ENCODE measurements at regions not wholly inside any gene's neighbourhood (a gene's known extent, or its start where the extent isn't known, plus 50 kb on each side); places are given as distances from the start of the nearest gene placed in this dataset.
"Not testable (repeated sequence)": the region's sequence is repeated elsewhere in the genome, so short reads cannot be mapped to it uniquely, and the experiment has no call there.

DNA sequence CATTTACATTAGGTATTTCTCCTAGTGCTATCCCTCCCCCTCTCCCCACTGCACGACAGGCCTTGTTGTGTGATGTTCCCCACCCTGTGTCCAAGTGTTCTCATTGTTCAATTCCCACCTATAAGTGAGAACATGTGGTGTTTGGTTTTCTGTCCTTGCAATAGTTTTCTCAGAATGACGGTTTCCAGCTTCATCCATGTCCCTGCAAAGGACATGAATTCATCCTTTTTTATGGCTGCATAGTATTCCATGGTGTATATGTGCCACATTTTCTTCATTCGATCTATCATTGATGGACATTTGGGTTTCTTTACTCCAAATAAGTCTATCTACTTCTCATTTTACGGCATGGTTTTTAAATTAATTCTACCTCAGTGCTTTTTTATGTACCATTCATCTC lies 125.8 kb downstream of the DDX11 start:
- H3K79me2 ChIP-seq (ENCODE audit: control insufficient read depth, insufficient read depth, low read length, unreplicated experiment), result not testable (repeated sequence)

DNA sequence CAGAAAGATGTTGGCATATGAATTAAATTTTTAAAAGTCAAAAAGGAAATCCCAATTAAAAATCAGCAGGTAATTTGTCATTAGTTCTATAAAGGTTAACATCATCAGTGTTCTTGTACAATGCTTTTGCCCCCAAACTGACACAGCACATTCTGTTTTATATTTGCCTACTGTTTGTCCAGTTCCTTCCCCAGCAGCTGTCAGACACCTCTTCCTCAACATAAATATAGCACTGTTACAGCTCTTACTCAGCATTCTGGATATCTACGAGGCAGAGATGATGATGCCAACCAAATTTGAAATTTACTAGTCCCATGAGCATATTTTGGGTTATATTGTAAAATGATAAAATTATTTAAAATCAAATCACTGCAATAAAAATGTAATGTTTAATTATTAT lies 124.6 kb downstream of the SINHCAF start:
- peaks cover 11% of the 10 kb centered on the region for H3K4me1 ChIP-seq (ENCODE audit: control insufficient read depth, insufficient read depth, low read length, unreplicated experiment)
- H3K27ac ChIP-seq (ENCODE audit: low read depth, low read length), result no peak overlapping the region
- no peak overlapping the region for H3K4me3 ChIP-seq (ENCODE audit: low read depth, low read length)
- H3K79me2 ChIP-seq (ENCODE audit: control insufficient read depth, insufficient read depth, low read length, unreplicated experiment), result no peaks in the 10 kb centered on the region
- H3K36me3 ChIP-seq (ENCODE audit: insufficient read depth, low read length), result no peaks in the 10 kb centered on the region
- H2AFZ ChIP-seq (ENCODE audit: low read length, unreplicated experiment), result no peak overlapping the region
- H3K27me3 ChIP-seq (ENCODE audit: insufficient read depth, low read length), result peaks cover 35% of the 10 kb centered on the region

More for the DNA sequence above, 125.8 kb downstream of the DDX11 start:
- H3K27ac ChIP-seq (ENCODE audit: low read depth, low read length); H3K4me3 ChIP-seq (ENCODE audit: low read depth, low read length); H2AFZ ChIP-seq (ENCODE audit: low read length, unreplicated experiment); H3K4me1 ChIP-seq (ENCODE audit: control insufficient read depth, insufficient read depth, low read length, unreplicated experiment); H3K36me3 ChIP-seq (ENCODE audit: insufficient read depth, low read length): not testable (repeated sequence)
- peaks cover 35% of the 10 kb centered on the region for H3K27me3 ChIP-seq (ENCODE audit: insufficient read depth, low read length)

DNA sequence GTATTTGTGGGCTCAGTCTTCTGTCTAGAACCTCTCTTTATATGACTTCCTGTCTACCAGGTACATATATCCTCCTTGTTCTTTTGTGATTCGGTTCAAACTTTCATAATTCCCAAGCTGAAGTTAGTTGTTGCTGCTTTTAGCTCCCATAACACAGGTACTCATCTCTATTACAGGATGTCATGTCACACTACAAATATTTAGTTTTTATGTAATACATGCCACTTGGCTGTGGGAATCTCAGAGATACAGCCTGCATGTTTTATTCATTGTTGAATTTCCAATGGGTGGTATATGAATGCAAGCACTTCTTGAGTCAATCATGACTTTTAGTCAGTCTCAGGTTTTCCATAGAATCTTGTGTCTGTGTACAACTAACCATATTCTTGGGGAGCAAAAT lies 122.7 kb downstream of the SINHCAF start:
- no peak overlapping the region for H2AFZ ChIP-seq (ENCODE audit: low read length, unreplicated experiment)

DNA sequence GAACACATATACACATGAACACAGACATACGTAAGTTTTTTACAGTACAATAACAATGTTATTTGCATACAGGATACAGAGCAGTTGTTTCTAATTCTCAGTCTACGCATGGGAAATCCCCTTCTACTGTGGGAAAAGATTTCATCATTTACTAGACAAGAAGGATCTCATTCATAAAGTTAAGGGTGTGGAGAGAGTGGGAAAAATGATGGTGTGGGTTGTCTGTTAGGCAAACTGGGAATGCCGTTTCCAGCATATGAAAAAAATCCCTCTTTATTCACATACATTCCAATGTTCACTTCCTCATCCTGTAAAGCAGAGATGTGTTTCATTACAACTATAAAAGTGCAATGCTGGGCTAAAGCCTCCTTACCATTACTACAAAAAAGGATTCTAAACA lies 120.9 kb downstream of the SINHCAF start:
- Histone ChIP-seq H3K79me2 (ENCODE audit: control insufficient read depth, insufficient read depth, low read length, unreplicated experiment) (no peaks in the 10 kb centered on the region), H3K27me3 (ENCODE audit: insufficient read depth, low read length) (peaks cover 42% of the 10 kb centered on the region), H3K4me3 (ENCODE audit: low read depth, low read length) (no peak overlapping the region), H3K36me3 (ENCODE audit: insufficient read depth, low read length) (no peaks in the 10 kb centered on the region), H3K27ac (ENCODE audit: low read depth, low read length) (no peak overlapping the region), H2AFZ (ENCODE audit: low read length, unreplicated experiment) (no peak overlapping the region), H3K4me1 (ENCODE audit: control insufficient read depth, insufficient read depth, low read length, unreplicated experiment) (peaks cover 11% of the 10 kb centered on the region)

More for the DNA sequence above, 122.7 kb downstream of the SINHCAF start:
- Histone ChIP-seq H3K27ac (ENCODE audit: low read depth, low read length) (no peak overlapping the region), H3K4me3 (ENCODE audit: low read depth, low read length) (no peak overlapping the region), H3K4me1 (ENCODE audit: control insufficient read depth, insufficient read depth, low read length, unreplicated experiment) (peaks cover 11% of the 10 kb centered on the region), H3K79me2 (ENCODE audit: control insufficient read depth, insufficient read depth, low read length, unreplicated experiment) (no peaks in the 10 kb centered on the region), H3K36me3 (ENCODE audit: insufficient read depth, low read length) (no peaks in the 10 kb centered on the region), H3K27me3 (ENCODE audit: insufficient read depth, low read length) (peaks cover 35% of the 10 kb centered on the region)

DNA sequence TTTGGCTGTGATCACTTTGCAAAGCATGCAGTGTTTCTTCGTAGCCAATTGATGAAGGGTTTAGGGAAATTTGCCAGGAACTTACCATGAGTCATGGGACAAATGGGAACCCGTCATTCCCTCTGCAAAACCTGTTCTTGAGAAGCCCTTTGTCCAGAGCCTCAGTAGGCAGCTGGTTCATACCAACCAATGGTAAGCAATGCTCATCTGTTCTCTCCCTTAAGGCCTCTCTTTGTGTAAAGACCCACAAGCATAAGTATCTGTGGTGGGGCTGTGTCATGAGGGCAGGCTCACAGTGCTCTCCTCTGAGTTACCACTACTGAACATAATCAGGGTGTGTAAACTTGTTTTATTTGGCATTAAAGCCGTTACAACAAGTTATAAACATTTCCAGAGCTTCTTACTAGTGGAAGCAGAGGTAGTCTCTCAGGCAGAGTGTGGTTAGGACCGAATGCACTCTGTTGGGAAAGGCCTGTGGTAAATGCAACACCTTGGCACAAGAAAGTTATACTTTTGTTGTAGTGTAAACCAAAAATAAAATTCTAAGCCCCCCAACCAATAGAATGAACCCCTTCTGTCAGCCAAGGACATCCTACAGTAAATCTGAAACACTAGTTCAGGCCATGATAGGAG lies 119.8 kb downstream of the SINHCAF start:
- peaks cover 44% of the 10 kb centered on the region for H3K27me3 ChIP-seq (ENCODE audit: insufficient read depth, low read length)
- H2AFZ ChIP-seq (ENCODE audit: low read length, unreplicated experiment), result no peak overlapping the region

DNA sequence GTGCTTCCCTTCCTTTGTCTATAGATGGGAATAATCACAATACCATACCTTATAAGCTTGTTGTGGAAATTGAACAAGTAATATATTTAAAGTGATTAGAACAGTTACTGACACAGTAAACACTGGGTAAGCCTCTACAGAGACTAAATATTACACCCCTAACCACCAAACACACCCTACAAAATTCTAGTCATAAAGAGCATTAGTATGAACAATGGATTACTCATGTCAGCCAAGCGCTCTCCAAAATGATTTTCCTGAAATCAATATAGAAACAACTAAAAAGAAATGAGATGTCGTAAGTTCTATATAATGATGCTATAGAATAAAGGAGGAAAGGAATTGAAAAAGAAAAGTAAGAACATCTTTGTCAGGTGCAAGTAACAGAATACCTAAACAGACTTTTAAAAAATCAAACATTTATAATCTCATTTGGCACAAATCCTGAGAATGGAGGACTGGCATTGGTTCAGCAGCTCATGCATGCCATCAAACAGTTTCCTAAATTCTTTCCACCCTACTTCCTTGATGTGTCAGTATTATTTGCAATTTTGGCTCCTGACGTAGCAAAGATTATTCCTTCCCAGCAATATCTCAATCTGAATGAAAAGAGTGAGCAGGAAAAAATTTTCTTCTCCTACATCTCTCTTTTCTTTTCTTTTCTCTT lies 118.0 kb downstream of the SINHCAF start:
- peaks cover 40% of the 10 kb centered on the region for H3K27me3 ChIP-seq (ENCODE audit: insufficient read depth, low read length)
- H3K4me3 ChIP-seq (ENCODE audit: low read depth, low read length), result no peak overlapping the region
- no peak overlapping the region for H3K27ac ChIP-seq (ENCODE audit: low read depth, low read length)
- H3K36me3 ChIP-seq (ENCODE audit: insufficient read depth, low read length), result no peaks in the 10 kb centered on the region
- H3K4me1 ChIP-seq (ENCODE audit: control insufficient read depth, insufficient read depth, low read length, unreplicated experiment), result peaks cover 11% of the 10 kb centered on the region
- no peak overlapping the region for H2AFZ ChIP-seq (ENCODE audit: low read length, unreplicated experiment)
- no peaks in the 10 kb centered on the region for H3K79me2 ChIP-seq (ENCODE audit: control insufficient read depth, insufficient read depth, low read length, unreplicated experiment)

More for the DNA sequence above, 119.8 kb downstream of the SINHCAF start:
- Histone ChIP-seq H3K27ac (ENCODE audit: low read depth, low read length) (no peak overlapping the region), H3K4me1 (ENCODE audit: control insufficient read depth, insufficient read depth, low read length, unreplicated experiment) (peaks cover 11% of the 10 kb centered on the region), H3K79me2 (ENCODE audit: control insufficient read depth, insufficient read depth, low read length, unreplicated experiment) (no peaks in the 10 kb centered on the region), H3K36me3 (ENCODE audit: insufficient read depth, low read length) (no peaks in the 10 kb centered on the region), H3K4me3 (ENCODE audit: low read depth, low read length) (no peak overlapping the region)

DNA sequence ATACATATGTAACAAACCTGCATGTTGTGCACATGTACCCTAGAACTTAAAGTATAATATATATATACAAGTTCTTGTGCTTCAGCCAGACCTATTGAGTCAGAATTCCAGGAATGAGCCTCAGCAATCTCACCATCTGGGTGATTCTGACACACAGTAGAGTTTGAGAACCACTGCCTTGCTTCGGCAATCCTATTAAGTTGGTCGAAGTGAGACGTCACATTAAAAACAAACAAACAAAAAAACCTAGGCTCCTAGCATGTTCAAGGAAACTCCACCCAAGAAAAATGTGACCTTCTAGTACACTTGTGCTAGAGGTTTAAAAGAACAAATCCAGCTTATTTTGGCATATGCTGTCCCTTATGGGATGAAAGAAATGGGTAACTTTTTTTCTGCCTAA lies 115.8 kb downstream of the SINHCAF start:
- H3K4me3 ChIP-seq (ENCODE audit: low read depth, low read length), result no peak overlapping the region
- no peak overlapping the region for H3K27ac ChIP-seq (ENCODE audit: low read depth, low read length)
- peaks cover 9% of the 10 kb centered on the region for H3K4me1 ChIP-seq (ENCODE audit: control insufficient read depth, insufficient read depth, low read length, unreplicated experiment)

DNA sequence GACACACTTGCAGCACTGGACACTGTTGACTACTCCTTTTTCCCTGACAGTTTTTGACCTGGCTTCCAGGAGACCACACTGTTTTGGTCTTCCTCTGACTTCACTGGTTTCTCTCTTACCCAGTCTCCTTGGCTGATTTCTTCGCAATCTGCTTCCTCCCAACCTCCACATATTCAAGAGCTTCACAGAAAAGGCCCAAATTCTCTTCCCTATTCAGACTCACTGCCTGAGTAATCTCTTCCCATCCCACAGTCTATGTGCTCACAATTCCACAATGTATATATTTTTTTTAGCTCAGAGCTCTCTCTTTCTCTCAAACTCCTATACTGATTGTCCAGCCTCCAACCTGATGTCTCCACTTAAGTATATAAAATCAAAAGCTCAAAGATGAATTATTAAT lies 115.4 kb downstream of the SINHCAF start:
- no peak overlapping the region for H3K4me3 ChIP-seq (ENCODE audit: low read depth, low read length)
- no peak overlapping the region for H2AFZ ChIP-seq (ENCODE audit: low read length, unreplicated experiment)
- peaks cover 7% of the 10 kb centered on the region for H3K4me1 ChIP-seq (ENCODE audit: control insufficient read depth, insufficient read depth, low read length, unreplicated experiment)
- H3K27me3 ChIP-seq (ENCODE audit: insufficient read depth, low read length), result peaks cover 44% of the 10 kb centered on the region
- no peaks in the 10 kb centered on the region for H3K79me2 ChIP-seq (ENCODE audit: control insufficient read depth, insufficient read depth, low read length, unreplicated experiment)
- H3K36me3 ChIP-seq (ENCODE audit: insufficient read depth, low read length), result no peaks in the 10 kb centered on the region
- no peak overlapping the region for H3K27ac ChIP-seq (ENCODE audit: low read depth, low read length)

More for the DNA sequence above, 115.8 kb downstream of the SINHCAF start:
- H3K36me3 ChIP-seq (ENCODE audit: insufficient read depth, low read length), result no peaks in the 10 kb centered on the region
- H3K27me3 ChIP-seq (ENCODE audit: insufficient read depth, low read length), result peaks cover 40% of the 10 kb centered on the region
- no peaks in the 10 kb centered on the region for H3K79me2 ChIP-seq (ENCODE audit: control insufficient read depth, insufficient read depth, low read length, unreplicated experiment)
- H2AFZ ChIP-seq (ENCODE audit: low read length, unreplicated experiment), result no peak overlapping the region

DNA sequence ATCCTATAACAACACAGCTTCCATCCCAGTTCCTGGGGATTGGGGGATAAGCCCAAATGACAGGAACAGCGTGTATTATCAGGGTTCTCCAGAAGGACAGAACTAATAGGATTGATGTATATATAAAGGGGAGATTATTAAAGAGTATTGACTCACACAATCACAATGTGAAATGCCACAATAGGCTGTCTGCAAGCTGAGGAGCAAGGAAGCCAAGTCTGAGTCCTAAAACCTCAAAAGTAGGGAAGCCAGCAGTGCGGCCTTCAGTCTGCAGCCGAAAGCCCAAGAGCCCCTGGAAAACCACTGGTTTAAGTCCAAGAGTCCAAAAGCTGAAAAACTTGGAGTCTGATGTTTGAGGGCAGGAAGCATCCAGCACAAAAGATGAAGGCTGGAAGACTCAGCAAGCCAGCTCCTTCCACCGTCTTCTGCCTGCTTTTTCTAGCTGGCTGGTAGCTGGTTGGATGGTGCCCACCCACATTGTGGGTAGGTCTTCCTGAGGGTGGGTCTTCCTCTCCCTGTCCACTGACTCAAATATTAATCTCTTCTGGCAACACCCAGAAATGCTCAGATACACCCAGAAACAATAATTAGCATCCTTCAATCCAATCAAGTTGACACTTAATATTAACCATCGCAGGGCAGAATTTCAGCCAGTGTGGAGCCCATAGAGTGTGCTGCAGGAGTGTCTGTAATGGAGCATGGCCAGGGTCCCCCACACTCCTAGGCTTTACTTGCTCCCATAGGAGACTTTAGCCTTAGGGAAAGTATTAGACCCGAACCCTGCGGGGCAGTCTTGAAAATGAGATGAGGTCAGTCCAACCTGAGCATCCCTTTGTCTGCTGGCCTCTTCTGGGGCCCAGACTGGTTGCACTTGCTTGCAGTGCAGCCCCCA lies 111.1 kb downstream of the SINHCAF start:
- no peak overlapping the region for H2AFZ ChIP-seq (ENCODE audit: low read length, unreplicated experiment)

DNA sequence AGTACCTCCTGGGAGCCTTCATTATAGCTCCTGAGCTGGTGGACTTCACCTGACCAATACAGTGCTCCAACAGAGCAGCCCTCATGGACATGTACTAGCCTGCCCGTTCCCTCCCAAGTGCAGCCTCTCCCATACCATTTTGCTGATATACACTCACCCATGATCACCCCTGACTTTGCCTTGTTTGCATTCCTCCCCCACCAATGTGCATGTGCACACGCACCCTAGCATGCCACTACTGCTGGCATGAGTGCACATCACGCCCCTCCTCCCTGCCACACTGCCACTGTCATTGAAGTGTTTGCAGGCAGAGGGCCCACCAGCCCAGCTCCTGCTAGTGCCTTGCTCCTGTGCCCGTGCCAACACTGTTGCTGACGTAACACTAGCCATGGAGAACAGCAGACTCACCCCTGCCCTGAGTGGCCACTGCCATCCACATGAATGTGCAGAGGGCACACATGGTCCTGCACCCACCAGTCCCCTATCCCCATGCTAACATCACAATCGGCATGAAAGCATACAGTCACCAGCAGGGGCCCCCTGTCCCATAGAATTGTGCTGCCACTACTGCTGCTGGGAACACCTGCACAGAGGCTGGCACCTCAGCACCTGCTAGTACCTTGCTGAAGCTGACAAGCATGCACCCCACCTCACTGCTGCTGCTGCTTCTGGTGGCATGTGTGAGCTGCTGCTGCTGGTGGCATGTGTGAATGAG lies 110.3 kb downstream of the SINHCAF start:
- Histone ChIP-seq H3K36me3 (ENCODE audit: insufficient read depth, low read length) (no peaks in the 10 kb centered on the region), H3K27me3 (ENCODE audit: insufficient read depth, low read length) (peaks cover 82% of the 10 kb centered on the region), H3K27ac (ENCODE audit: low read depth, low read length) (no peak overlapping the region), H3K4me1 (ENCODE audit: control insufficient read depth, insufficient read depth, low read length, unreplicated experiment) (no peaks in the 10 kb centered on the region), H3K4me3 (ENCODE audit: low read depth, low read length) (no peak overlapping the region), H2AFZ (ENCODE audit: low read length, unreplicated experiment) (no peak overlapping the region), H3K79me2 (ENCODE audit: control insufficient read depth, insufficient read depth, low read length, unreplicated experiment) (no peaks in the 10 kb centered on the region)

More for the DNA sequence above, 111.1 kb downstream of the SINHCAF start:
- Histone ChIP-seq H3K27ac (ENCODE audit: low read depth, low read length) (no peak overlapping the region), H3K36me3 (ENCODE audit: insufficient read depth, low read length) (no peaks in the 10 kb centered on the region), H3K4me3 (ENCODE audit: low read depth, low read length) (no peak overlapping the region), H3K4me1 (ENCODE audit: control insufficient read depth, insufficient read depth, low read length, unreplicated experiment) (no peaks in the 10 kb centered on the region), H3K79me2 (ENCODE audit: control insufficient read depth, insufficient read depth, low read length, unreplicated experiment) (no peaks in the 10 kb centered on the region), H3K27me3 (ENCODE audit: insufficient read depth, low read length) (peaks cover 80% of the 10 kb centered on the region)

Data from ACC112 (cell line).